ENCODE measurements at regions not wholly inside any gene's neighbourhood (a gene's known extent, or its start where the extent isn't known, plus 50 kb on each side); places are given as distances from the start of the nearest gene placed in this dataset.
A peak's percentile ranks its signal among the peaks of the same experiment; 100 is the strongest.

GRCh38 chr14:66081594-66082376 lies 404.4 kb upstream of the CCDC196 start:
- no peak for TF ChIP-seq POLR2A (IDR thresholded peaks at IDR 0.05)
- peak; percentile 14 to 59 (median 35) for TF ChIP-seq POLR2AphosphoS5 (IDR thresholded peaks at IDR 0.05)
